Neural crest cell (in vitro differentiated cells): ENCODE measurements at regions not wholly inside any gene's neighbourhood (a gene's known extent, or its start where the extent isn't known, plus 50 kb on each side); places are given as distances from the start of the nearest gene placed in this dataset.

Experiments used
- DNase-seq: peaks from one replicate; pipeline ENCODE4 v3.0.0; 2021; ENCODE audit warnings: low read depth, mixed read lengths, low spot score
- H3K27ac Mint-ChIP-seq: one replicate; pipeline ENCODE4 v1.8.0; 2021; ENCODE audit warnings: mild to moderate bottlenecking, mixed read lengths; ENCODE audit not compliant: unreplicated experiment
- H3K27me3 Mint-ChIP-seq: 2 replicates; pipeline ENCODE4 v1.8.0; 2021; ENCODE audit warnings: low read depth, mild to moderate bottlenecking, mixed read lengths
- H3K36me3 Mint-ChIP-seq: 2 replicates; pipeline ENCODE4 v1.8.0; 2021; ENCODE audit warnings: low read depth, mild to moderate bottlenecking, mixed read lengths
- H3K4me1 Mint-ChIP-seq: 2 replicates; pipeline ENCODE4 v1.8.0; 2021; ENCODE audit warnings: mixed read lengths
- H3K4me3 Mint-ChIP-seq: one replicate; pipeline ENCODE4 v1.8.0; 2021; ENCODE audit warnings: mild to moderate bottlenecking, mixed read lengths
- H3K9me3 Mint-ChIP-seq: 2 replicates; pipeline ENCODE4 v1.8.0; 2021; ENCODE audit warnings: mixed read lengths
- CTCF ChIP-seq: fragments of 200-600 bp; sonication (generic); conservative IDR thresholded peaks from 2 replicates; pipeline ENCODE4 v1.5.0; 2021; ENCODE audit warnings: antibody characterized with exemption, mild to moderate bottlenecking

- H3K4me1 Mint-ChIP-seq, result peaks cover 11% of the 10 kb centered on the region
- no peak for TF ChIP-seq CTCF
- no peaks in the 10 kb centered on the region for H3K36me3 Mint-ChIP-seq
- no peak overlapping the region for H3K4me3 Mint-ChIP-seq
- no peak for DNase-seq
- H3K27ac Mint-ChIP-seq, result no peak overlapping the region
- no peaks in the 10 kb centered on the region for H3K27me3 Mint-ChIP-seq
- H3K9me3 Mint-ChIP-seq, result no peaks in the 10 kb centered on the region
Measured at GRCh38 chr2:118671701-118672454, 175.6 kb downstream of the EN1 start.

- Mint-ChIP-seq H3K9me3 (no peaks in the 10 kb centered on the region), H3K4me3 (no peak overlapping the region), H3K36me3 (no peaks in the 10 kb centered on the region), H3K27me3 (no peaks in the 10 kb centered on the region), H3K4me1 (peaks cover 11% of the 10 kb centered on the region), H3K27ac (no peak overlapping the region)
- TF ChIP-seq CTCF, result no peak
- DNase-seq, result no peak
Measured at GRCh38 chr2:118670838-118671237, 176.6 kb downstream of the EN1 start.

- no peak overlapping the region for H3K4me3 Mint-ChIP-seq
- no peak for TF ChIP-seq CTCF
- H3K27ac Mint-ChIP-seq, result no peak overlapping the region
- no peaks in the 10 kb centered on the region for H3K36me3 Mint-ChIP-seq
- H3K9me3 Mint-ChIP-seq, result no peaks in the 10 kb centered on the region
- peaks cover 11% of the 10 kb centered on the region for H3K4me1 Mint-ChIP-seq
- no peaks in the 10 kb centered on the region for H3K27me3 Mint-ChIP-seq
- no peak for DNase-seq
Measured at GRCh38 chr2:118670276-118670675, 177.2 kb downstream of the EN1 start.

- Mint-ChIP-seq H3K9me3 (no peaks in the 10 kb centered on the region), H3K4me1 (peaks cover 11% of the 10 kb centered on the region)
Measured at GRCh38 chr2:118669654-118670053, 177.8 kb downstream of the EN1 start.

More at GRCh38 chr2:118669654-118670053, 177.8 kb downstream of the EN1 start:
- Mint-ChIP-seq H3K4me3 (no peak overlapping the region), H3K27ac (no peak overlapping the region), H3K36me3 (no peaks in the 10 kb centered on the region), H3K27me3 (no peaks in the 10 kb centered on the region)
- no peak for DNase-seq
- TF ChIP-seq CTCF, result no peak
